ENCODE measurements at regions not wholly inside any gene's neighbourhood (a gene's known extent, or its start where the extent isn't known, plus 50 kb on each side); places are given as distances from the start of the nearest gene placed in this dataset.

DNA sequence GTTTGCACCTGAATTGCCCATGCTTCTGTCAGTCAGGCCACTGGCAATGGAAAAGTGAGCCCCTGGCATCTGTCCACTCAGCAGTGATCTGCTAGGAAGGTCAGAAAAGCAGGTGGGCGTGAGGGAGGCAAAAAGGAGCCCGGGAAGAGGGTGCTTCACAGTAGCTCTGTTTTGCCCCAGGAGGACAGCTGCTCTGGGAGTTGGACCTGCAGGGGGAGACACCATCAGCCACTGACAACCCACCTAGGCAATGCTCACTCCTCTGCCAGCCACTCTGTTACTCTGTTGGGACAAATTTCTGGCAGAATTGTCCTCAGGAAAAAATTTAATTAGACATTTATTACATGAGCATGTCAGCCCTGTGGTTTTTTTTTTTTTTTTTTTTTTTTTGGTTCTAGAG, 146.4 kb downstream of the LRIG2 start:
- H2BK5ac ChIP-seq (ENCODE audit: low read depth, low read length, poor library complexity, severe bottlenecking), result no peak overlapping the region
- H3K18ac ChIP-seq (ENCODE audit: low read depth in 1 of 2, low read length in 2 of 2), result no peak overlapping the region
- no peak overlapping the region for H3K4ac ChIP-seq (ENCODE audit: low read depth in 1 of 2, low read length in 2 of 2)
- 51% methylated on average over 2 of the region's 2 CpGs for WGBS
- no peak overlapping the region for H2AK5ac ChIP-seq (ENCODE audit: low read length, severe bottlenecking)
- no peaks in the 10 kb centered on the region for H3K27me3 ChIP-seq (ENCODE audit: control insufficient read depth in 1 of 2, insufficient read depth in 1 of 2, low read length in 2 of 2)
- no peaks in the 10 kb centered on the region for H3K9me3 ChIP-seq (ENCODE audit: control insufficient read depth, low read length)
- no peak overlapping the region for H3K4me3 ChIP-seq (ENCODE audit: insufficient read depth in 1 of 2, low read depth in 1 of 2, low read length in 2 of 2)
- no peak overlapping the region for H3K27ac ChIP-seq (ENCODE audit: low read length, poor library complexity, severe bottlenecking)
- H2AFZ ChIP-seq (ENCODE audit: low read depth, low read length), result no peak overlapping the region
- H3K36me3 ChIP-seq (ENCODE audit: control insufficient read depth in 1 of 2, insufficient read depth in 2 of 2, low read depth in 1 of 2, low read length in 2 of 2), result no peaks in the 10 kb centered on the region
- H3K23ac ChIP-seq (ENCODE audit: low read length in 2 of 2), result no peak overlapping the region
- H2BK120ac ChIP-seq (ENCODE audit: low read depth, low read length), result no peak overlapping the region
- no peak overlapping the region for H2BK12ac ChIP-seq (ENCODE audit: low read length in 2 of 2)
- no peak overlapping the region for H2BK15ac ChIP-seq (ENCODE audit: low read depth, poor library complexity, severe bottlenecking)
- H3K14ac ChIP-seq (ENCODE audit: low read length in 2 of 2), result no peak overlapping the region
- no peak overlapping the region for H4K91ac ChIP-seq (ENCODE audit: low read length)
- no peak overlapping the region for H3K4me2 ChIP-seq (ENCODE audit: low read length, poor library complexity, severe bottlenecking)
- no peaks in the 10 kb centered on the region for H3K79me1 ChIP-seq (replicated peaks; ENCODE audit: low read length, poor library complexity, severe bottlenecking)
- H3K4me1 ChIP-seq (ENCODE audit: control insufficient read depth, insufficient read depth, low read depth, low read length), result peaks cover 2% of the 10 kb centered on the region
- H3K9ac ChIP-seq (ENCODE audit: low read length), result no peak overlapping the region
- no peak for DNase-seq
- no peak overlapping the region for H4K8ac ChIP-seq (ENCODE audit: low read length)

GRCh38 chr1:113219828-113220227, 146.8 kb downstream of the LRIG2 start:
- Histone ChIP-seq H3K4me2 (ENCODE audit: low read length, poor library complexity, severe bottlenecking) (no peak overlapping the region), H3K9ac (ENCODE audit: low read length) (no peak overlapping the region), H2BK12ac (ENCODE audit: low read length in 2 of 2) (no peak overlapping the region), H3K4me3 (ENCODE audit: insufficient read depth in 1 of 2, low read depth in 1 of 2, low read length in 2 of 2) (no peak overlapping the region), H3K27ac (ENCODE audit: low read length, poor library complexity, severe bottlenecking) (no peak overlapping the region), H3K23ac (ENCODE audit: low read length in 2 of 2) (no peak overlapping the region), H4K91ac (ENCODE audit: low read length) (no peak overlapping the region), H2BK15ac (ENCODE audit: low read depth, poor library complexity, severe bottlenecking) (no peak overlapping the region), H3K27me3 (ENCODE audit: control insufficient read depth in 1 of 2, insufficient read depth in 1 of 2, low read length in 2 of 2) (no peaks in the 10 kb centered on the region), H3K14ac (ENCODE audit: low read length in 2 of 2) (no peak overlapping the region), H2BK120ac (ENCODE audit: low read depth, low read length) (no peak overlapping the region), H2AK5ac (ENCODE audit: low read length, severe bottlenecking) (no peak overlapping the region), H4K8ac (ENCODE audit: low read length) (no peak overlapping the region), H3K4ac (ENCODE audit: low read depth in 1 of 2, low read length in 2 of 2) (no peak overlapping the region), H3K4me1 (ENCODE audit: control insufficient read depth, insufficient read depth, low read depth, low read length) (peaks cover 2% of the 10 kb centered on the region), H3K18ac (ENCODE audit: low read depth in 1 of 2, low read length in 2 of 2) (no peak overlapping the region), H3K9me3 (ENCODE audit: control insufficient read depth, low read length) (no peaks in the 10 kb centered on the region), H2AFZ (ENCODE audit: low read depth, low read length) (no peak overlapping the region), H3K36me3 (ENCODE audit: control insufficient read depth in 1 of 2, insufficient read depth in 2 of 2, low read depth in 1 of 2, low read length in 2 of 2) (no peaks in the 10 kb centered on the region), H2BK5ac (ENCODE audit: low read depth, low read length, poor library complexity, severe bottlenecking) (no peak overlapping the region), H3K79me1 (replicated peaks; ENCODE audit: low read length, poor library complexity, severe bottlenecking) (no peaks in the 10 kb centered on the region)
- DNase-seq, result no peak
- WGBS, result 79% methylated on average over 5 of the region's 5 CpGs

- Histone ChIP-seq H3K9ac (ENCODE audit: low read length) (peak overlapping the region; percentile 44), H2BK5ac (ENCODE audit: low read depth, low read length, poor library complexity, severe bottlenecking) (no peak overlapping the region), H3K23ac (ENCODE audit: low read length in 2 of 2) (no peak overlapping the region), H3K79me1 (replicated peaks; ENCODE audit: low read length, poor library complexity, severe bottlenecking) (no peaks in the 10 kb centered on the region), H4K8ac (ENCODE audit: low read length) (no peak overlapping the region), H4K91ac (ENCODE audit: low read length) (no peak overlapping the region), H3K14ac (ENCODE audit: low read length in 2 of 2) (no peak overlapping the region), H3K9me3 (ENCODE audit: control insufficient read depth, low read length) (no peaks in the 10 kb centered on the region), H3K4ac (ENCODE audit: low read depth in 1 of 2, low read length in 2 of 2) (no peak overlapping the region), H3K27ac (ENCODE audit: low read length, poor library complexity, severe bottlenecking) (no peak overlapping the region), H3K36me3 (ENCODE audit: control insufficient read depth in 1 of 2, insufficient read depth in 2 of 2, low read depth in 1 of 2, low read length in 2 of 2) (no peaks in the 10 kb centered on the region), H2AK5ac (ENCODE audit: low read length, severe bottlenecking) (no peak overlapping the region), H2AFZ (ENCODE audit: low read depth, low read length) (no peak overlapping the region), H3K27me3 (ENCODE audit: control insufficient read depth in 1 of 2, insufficient read depth in 1 of 2, low read length in 2 of 2) (no peaks in the 10 kb centered on the region), H3K18ac (ENCODE audit: low read depth in 1 of 2, low read length in 2 of 2) (no peak overlapping the region), H2BK12ac (ENCODE audit: low read length in 2 of 2) (no peak overlapping the region), H3K4me2 (ENCODE audit: low read length, poor library complexity, severe bottlenecking) (no peak overlapping the region), H3K4me1 (ENCODE audit: control insufficient read depth, insufficient read depth, low read depth, low read length) (no peaks in the 10 kb centered on the region), H2BK120ac (ENCODE audit: low read depth, low read length) (no peak overlapping the region), H3K4me3 (ENCODE audit: insufficient read depth in 1 of 2, low read depth in 1 of 2, low read length in 2 of 2) (no peak overlapping the region), H2BK15ac (ENCODE audit: low read depth, poor library complexity, severe bottlenecking) (no peak overlapping the region)
- no CpG with 5 or more reads among the region's 2 CpGs for WGBS
- no peak for DNase-seq
These were observed 150.0 kb downstream of the LRIG2 start for GRCh38 chr1:113223040-113223439.

- WGBS, result 50% methylated on average over 9 of the region's 9 CpGs
These were observed 150.5 kb downstream of the LRIG2 start for GRCh38 chr1:113223546-113223945.

More at GRCh38 chr1:113223546-113223945, 150.5 kb downstream of the LRIG2 start:
- peak overlapping the region; percentile 44 for H3K9ac ChIP-seq (ENCODE audit: low read length)
- H2BK12ac ChIP-seq (ENCODE audit: low read length in 2 of 2), result no peak overlapping the region
- DNase-seq, result peak; percentile 2
- H2AK5ac ChIP-seq (ENCODE audit: low read length, severe bottlenecking), result no peak overlapping the region
- H3K27ac ChIP-seq (ENCODE audit: low read length, poor library complexity, severe bottlenecking), result no peak overlapping the region
- peak overlapping the region; percentile 51 for H2AFZ ChIP-seq (ENCODE audit: low read depth, low read length)
- H3K4me3 ChIP-seq (ENCODE audit: insufficient read depth in 1 of 2, low read depth in 1 of 2, low read length in 2 of 2), result no peak overlapping the region
- H2BK120ac ChIP-seq (ENCODE audit: low read depth, low read length), result no peak overlapping the region
- no peak overlapping the region for H2BK5ac ChIP-seq (ENCODE audit: low read depth, low read length, poor library complexity, severe bottlenecking)
- H3K36me3 ChIP-seq (ENCODE audit: control insufficient read depth in 1 of 2, insufficient read depth in 2 of 2, low read depth in 1 of 2, low read length in 2 of 2), result no peaks in the 10 kb centered on the region
- H3K18ac ChIP-seq (ENCODE audit: low read depth in 1 of 2, low read length in 2 of 2), result no peak overlapping the region
- no peak overlapping the region for H2BK15ac ChIP-seq (ENCODE audit: low read depth, poor library complexity, severe bottlenecking)
- no peak overlapping the region for H4K8ac ChIP-seq (ENCODE audit: low read length)
- H3K4me1 ChIP-seq (ENCODE audit: control insufficient read depth, insufficient read depth, low read depth, low read length), result no peaks in the 10 kb centered on the region
- no peak overlapping the region for H3K4me2 ChIP-seq (ENCODE audit: low read length, poor library complexity, severe bottlenecking)
- H3K23ac ChIP-seq (ENCODE audit: low read length in 2 of 2), result no peak overlapping the region
- no peak overlapping the region for H4K91ac ChIP-seq (ENCODE audit: low read length)
- H3K79me1 ChIP-seq (replicated peaks; ENCODE audit: low read length, poor library complexity, severe bottlenecking), result no peaks in the 10 kb centered on the region
- no peaks in the 10 kb centered on the region for H3K9me3 ChIP-seq (ENCODE audit: control insufficient read depth, low read length)
- no peak overlapping the region for H3K14ac ChIP-seq (ENCODE audit: low read length in 2 of 2)
- H3K4ac ChIP-seq (ENCODE audit: low read depth in 1 of 2, low read length in 2 of 2), result no peak overlapping the region
- no peaks in the 10 kb centered on the region for H3K27me3 ChIP-seq (ENCODE audit: control insufficient read depth in 1 of 2, insufficient read depth in 1 of 2, low read length in 2 of 2)

All from mesenchymal stem cell (in vitro differentiated cells and primary cell).